AG10803 (cell line): ENCODE measurements at regions not wholly inside any gene's neighbourhood (a gene's known extent, or its start where the extent isn't known, plus 50 kb on each side); places are given as distances from the start of the nearest gene placed in this dataset.

ENCODE experiments used
- DNase-seq: peaks from one replicate; pipeline ENCODE4 v3.0.0; 2010; ENCODE audit warnings: low read depth
- H3K4me3 ChIP-seq: 2 replicates; pipeline ENCODE4 v1.5.1; 2011; ENCODE audit warnings: mild to moderate bottlenecking, low read length, control low read depth
- TF ChIP-seq, protein P1 (sequence below): conservative IDR thresholded peaks from 2 replicates; pipeline ENCODE4 v1.5.1; 2011; ENCODE audit warnings: mild to moderate bottlenecking, low read length, control low read depth, inconsistent platforms

DNA sequence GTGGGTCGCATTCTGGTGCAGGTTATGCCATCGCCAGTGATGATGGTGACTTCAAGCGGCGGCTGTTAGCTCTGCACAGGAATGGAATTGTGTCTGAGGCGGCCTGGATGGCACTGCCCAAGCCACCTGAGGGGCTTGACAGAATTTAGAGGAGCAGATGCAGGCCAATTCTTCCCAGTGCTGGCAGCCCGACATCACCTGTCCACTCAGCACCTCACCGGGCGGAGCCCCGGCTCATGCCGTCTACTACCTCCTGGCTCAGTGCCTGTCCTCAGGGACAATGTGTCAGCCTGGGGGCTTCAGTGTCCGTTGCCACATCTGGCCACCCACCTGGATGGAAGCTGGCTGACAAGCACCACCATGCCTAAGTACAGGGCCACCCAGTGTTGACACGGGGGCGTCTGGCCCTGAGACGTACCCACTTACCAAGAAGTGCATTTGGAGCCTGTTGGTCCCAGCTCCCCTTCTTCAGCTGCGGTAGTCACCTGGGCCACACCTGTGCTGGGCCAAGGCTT lies 420.5 kb upstream of the MKI67 start:
- TF ChIP-seq, protein P1, sequence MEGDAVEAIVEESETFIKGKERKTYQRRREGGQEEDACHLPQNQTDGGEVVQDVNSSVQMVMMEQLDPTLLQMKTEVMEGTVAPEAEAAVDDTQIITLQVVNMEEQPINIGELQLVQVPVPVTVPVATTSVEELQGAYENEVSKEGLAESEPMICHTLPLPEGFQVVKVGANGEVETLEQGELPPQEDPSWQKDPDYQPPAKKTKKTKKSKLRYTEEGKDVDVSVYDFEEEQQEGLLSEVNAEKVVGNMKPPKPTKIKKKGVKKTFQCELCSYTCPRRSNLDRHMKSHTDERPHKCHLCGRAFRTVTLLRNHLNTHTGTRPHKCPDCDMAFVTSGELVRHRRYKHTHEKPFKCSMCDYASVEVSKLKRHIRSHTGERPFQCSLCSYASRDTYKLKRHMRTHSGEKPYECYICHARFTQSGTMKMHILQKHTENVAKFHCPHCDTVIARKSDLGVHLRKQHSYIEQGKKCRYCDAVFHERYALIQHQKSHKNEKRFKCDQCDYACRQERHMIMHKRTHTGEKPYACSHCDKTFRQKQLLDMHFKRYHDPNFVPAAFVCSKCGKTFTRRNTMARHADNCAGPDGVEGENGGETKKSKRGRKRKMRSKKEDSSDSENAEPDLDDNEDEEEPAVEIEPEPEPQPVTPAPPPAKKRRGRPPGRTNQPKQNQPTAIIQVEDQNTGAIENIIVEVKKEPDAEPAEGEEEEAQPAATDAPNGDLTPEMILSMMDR = no peak
- DNase-seq = no peak
- no peak overlapping the region for H3K4me3 ChIP-seq

DNA sequence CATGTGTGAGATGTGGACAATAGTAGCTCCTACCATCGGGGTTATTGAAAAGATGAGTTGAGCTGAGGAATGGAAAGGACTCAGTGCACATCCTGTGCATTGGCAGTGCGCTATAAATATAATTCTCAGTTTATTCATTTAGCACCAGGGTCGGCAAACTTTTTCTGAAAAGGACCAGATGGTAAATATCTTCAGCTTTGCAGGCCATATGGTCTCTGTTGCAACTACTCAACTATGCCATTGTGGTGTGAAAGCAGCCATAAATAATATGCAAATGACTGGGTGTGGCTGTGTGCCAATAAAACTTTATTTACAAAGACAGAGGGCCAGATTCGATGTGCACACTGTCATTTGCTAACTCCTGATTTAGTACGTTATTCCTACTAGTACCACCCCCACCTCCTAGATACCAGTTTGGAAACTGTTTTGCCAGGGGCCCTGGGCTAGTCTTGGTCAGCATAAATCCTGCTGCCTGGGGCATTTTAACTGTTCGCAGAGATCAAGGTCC lies 422.9 kb upstream of the MKI67 start:
- no peak for DNase-seq
- no peak overlapping the region for H3K4me3 ChIP-seq
- TF ChIP-seq, protein P1 = no peak

DNA sequence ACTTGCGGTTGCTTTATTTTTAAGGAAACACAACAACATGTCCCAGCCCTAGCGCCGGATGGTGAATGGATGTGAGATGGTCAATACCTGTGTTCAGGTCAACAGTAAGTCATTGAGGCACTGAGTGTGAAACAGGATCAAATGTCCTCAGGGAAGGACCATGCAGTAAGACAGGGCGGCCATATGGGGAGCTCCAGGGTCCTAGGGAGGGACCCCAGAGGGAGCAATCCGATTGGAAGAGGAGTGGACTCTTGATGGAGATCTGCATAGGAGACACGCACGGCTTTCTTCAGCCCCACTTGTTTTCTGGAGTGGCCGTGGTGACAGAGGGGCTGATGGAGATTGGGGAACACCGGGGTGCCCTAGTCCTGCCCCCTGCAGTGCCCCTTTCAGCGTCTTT lies 423.8 kb upstream of the MKI67 start:
- TF ChIP-seq, protein P1 = no peak
- DNase-seq = no peak
- no peak overlapping the region for H3K4me3 ChIP-seq

DNA sequence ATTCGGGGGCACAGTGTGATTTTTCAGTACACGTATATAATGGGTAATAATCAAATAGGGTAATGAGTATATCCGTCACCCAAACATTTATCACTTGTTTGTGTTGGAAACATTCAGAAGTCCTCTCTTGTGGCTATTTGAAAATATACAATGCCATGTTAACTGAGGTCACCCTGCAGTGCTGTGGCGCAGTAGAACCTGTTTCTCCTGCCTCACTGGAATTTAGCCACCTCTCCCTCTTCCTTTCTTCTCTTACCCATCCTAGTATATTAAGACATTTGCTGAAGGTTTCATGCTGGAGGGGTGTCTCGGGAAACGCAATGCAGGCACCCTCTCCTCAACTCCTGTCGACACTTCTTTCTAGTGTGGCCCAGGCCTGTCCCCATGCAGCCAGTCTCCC lies 425.3 kb upstream of the MKI67 start:
- no peak overlapping the region for H3K4me3 ChIP-seq
- TF ChIP-seq, protein P1 = no peak
- DNase-seq = no peak

DNA sequence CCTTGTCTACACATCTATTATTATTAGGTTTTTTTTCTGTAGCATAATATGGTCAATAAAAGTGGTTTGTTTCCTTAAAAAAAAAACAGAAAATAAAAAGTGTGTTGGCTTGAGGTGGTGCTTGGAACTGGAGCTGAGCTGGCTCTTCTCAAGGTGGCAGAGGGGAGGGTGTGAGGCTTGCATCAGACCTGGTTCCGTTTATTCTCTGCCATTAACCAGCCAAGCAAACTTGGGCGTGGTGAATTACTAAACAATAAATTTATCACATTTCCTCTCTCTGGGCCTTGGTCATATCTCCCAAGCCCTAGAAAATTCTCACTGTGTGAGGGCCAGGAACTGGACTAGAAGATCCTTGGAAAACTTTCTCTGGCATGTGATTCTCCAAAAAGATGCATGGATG lies 427.5 kb upstream of the MKI67 start:
- TF ChIP-seq, protein P1 = no peak
- no peak overlapping the region for H3K4me3 ChIP-seq
- DNase-seq = no peak

DNA sequence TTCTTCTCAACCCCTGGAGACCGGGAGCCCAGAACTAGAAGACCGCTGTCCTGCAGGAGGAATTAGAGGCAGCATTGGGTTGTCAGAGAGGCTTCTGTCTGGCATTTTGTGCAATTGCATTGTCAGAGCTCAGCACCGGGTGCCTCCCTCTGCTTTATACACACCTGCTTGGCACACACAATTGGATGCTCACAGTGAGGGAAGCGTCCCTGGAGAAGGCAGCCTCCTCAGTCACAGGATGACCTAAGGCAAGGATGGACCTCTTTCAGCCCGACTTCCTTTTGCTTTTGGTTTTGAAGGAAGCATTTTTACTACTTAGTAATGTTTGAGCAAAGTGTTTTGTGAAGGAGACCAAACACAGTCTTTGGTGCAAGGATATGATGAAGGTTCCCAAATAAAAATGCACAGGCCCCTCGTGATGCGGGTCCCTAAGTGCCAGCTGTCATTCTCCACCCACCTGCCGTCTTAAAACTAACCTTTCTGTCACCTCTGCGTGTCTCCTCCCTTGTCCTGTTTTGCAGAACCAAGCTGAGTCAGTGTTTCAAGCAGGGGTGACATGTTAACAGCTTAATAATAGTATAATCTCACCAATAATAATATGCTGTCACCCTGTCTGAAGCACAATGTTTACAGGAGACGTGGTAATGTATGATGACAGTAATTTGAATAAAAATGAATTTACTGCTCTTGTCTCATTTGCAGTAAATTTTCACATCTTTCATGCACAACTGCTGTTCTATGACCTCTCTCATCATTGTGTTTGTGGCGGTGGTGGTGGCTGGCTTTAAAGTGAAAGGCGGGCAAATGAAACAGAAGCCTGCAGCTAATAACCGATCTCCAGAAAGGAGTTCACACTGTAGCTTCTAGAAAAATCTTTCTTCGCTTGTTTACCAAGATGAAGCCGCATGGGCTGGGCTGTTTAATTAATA lies 430.2 kb upstream of the MKI67 start:
- H3K4me3 ChIP-seq = no peak overlapping the region

More for the DNA sequence above, 430.2 kb upstream of the MKI67 start:
- TF ChIP-seq, protein P1 = no peak
- no peak for DNase-seq
